Endodermal cell (in vitro differentiated cells): ENCODE measurements at regions not wholly inside any gene's neighbourhood (a gene's known extent, or its start where the extent isn't known, plus 50 kb on each side); places are given as distances from the start of the nearest gene placed in this dataset.

Experiments
- DNase-seq: peaks from one replicate; pipeline ENCODE4 v3.0.0-alpha.2; 2017
- H3K27ac ChIP-seq: 2 replicates; pipeline ENCODE4 v1.5.1; 2013; ENCODE audit warnings: mild to moderate bottlenecking, low read depth, low read length, moderate library complexity
- H3K27me3 ChIP-seq: 2 replicates; pipeline ENCODE4 v1.6.1; 2013; ENCODE audit warnings: mild to moderate bottlenecking, low read length, moderate library complexity; ENCODE audit not compliant: insufficient read depth, control insufficient read depth, poor library complexity, severe bottlenecking
- H3K36me3 ChIP-seq: 2 replicates; pipeline ENCODE4 v1.7.0; 2013; ENCODE audit warnings: mild to moderate bottlenecking, low read length, moderate library complexity; ENCODE audit not compliant: control insufficient read depth, insufficient read depth
- H3K4me1 ChIP-seq: one replicate; pipeline ENCODE4 v1.7.0; 2013; ENCODE audit warnings: low read length; ENCODE audit not compliant: control insufficient read depth, insufficient read depth
- H3K4me3 ChIP-seq: 2 replicates; pipeline ENCODE4 v1.5.1; 2013; ENCODE audit warnings: mild to moderate bottlenecking, low read length, moderate library complexity
- H3K9ac ChIP-seq: 2 replicates; pipeline ENCODE4 v1.6.1; 2013; ENCODE audit warnings: mild to moderate bottlenecking, low read length, moderate library complexity; ENCODE audit not compliant: poor library complexity, severe bottlenecking; ENCODE audit errors: extremely low read depth
- H3K9me3 ChIP-seq: 2 replicates; pipeline ENCODE4 v1.6.1; 2013; ENCODE audit warnings: mild to moderate bottlenecking, low read length, moderate library complexity; ENCODE audit not compliant: control insufficient read depth
- H3K27ac Mint-ChIP-seq: 2 replicates; pipeline ENCODE4 v1.8.0; 2020; ENCODE audit warnings: mixed read lengths
- H3K27me3 Mint-ChIP-seq: 2 replicates; pipeline ENCODE4 v1.8.0; 2021; ENCODE audit warnings: mild to moderate bottlenecking, mixed read lengths; ENCODE audit not compliant: insufficient read depth
- H3K36me3 Mint-ChIP-seq: 2 replicates; pipeline ENCODE4 v1.8.0; 2020; ENCODE audit warnings: low read depth, mixed read lengths
- H3K4me1 Mint-ChIP-seq: 2 replicates; pipeline ENCODE4 v1.8.0; 2020; ENCODE audit warnings: mixed read lengths
- H3K4me3 Mint-ChIP-seq: 2 replicates; pipeline ENCODE4 v1.8.0; 2020; ENCODE audit warnings: mild to moderate bottlenecking, moderate library complexity, mixed read lengths
- H3K9me3 Mint-ChIP-seq: 2 replicates; pipeline ENCODE4 v1.8.0; 2020; ENCODE audit warnings: mild to moderate bottlenecking, mixed read lengths
- CTCF ChIP-seq: fragments of 200-600 bp; sonication (generic); conservative IDR thresholded peaks from 2 replicates; pipeline ENCODE4 v1.5.0; 2021; ENCODE audit warnings: antibody characterized with exemption, mild to moderate bottlenecking
- WGBS, 2 experiments: methylation state at CpG; one replicate each; pipeline versions ENCODE4 v1.1.5 to v1.1.7; 2013; ENCODE audit warnings: missing lambda C conversion rate in 2 of 2, mixed read lengths in 1 of 2; ENCODE audit not compliant: insufficient coverage in 1 of 2, insufficient read length in 1 of 2; 5-methylcytosine and 5-hydroxymethylcytosine counted together

GRCh38 chr10:91088300-91089140 lies 131.9 kb upstream of the PCGF5 start:
- H3K27ac ChIP-seq: no peak overlapping the region
- peaks cover 6% of the 10 kb centered on the region for H3K4me1 Mint-ChIP-seq
- H3K27ac Mint-ChIP-seq: no peak overlapping the region
- DNase-seq: no peak
- no peaks in the 10 kb centered on the region for H3K27me3 ChIP-seq
- peak; percentile 35 for TF ChIP-seq CTCF
- H3K9me3 Mint-ChIP-seq: peaks cover 22% of the 10 kb centered on the region
- 75 to 76% methylated on average over 5 to 7 of the region's 7 CpGs for WGBS, 2 experiments
- H3K27me3 Mint-ChIP-seq: peaks cover 4% of the 10 kb centered on the region
- no peak overlapping the region for H3K4me3 ChIP-seq
- no peak overlapping the region for H3K9ac ChIP-seq
- H3K4me1 ChIP-seq: no peaks in the 10 kb centered on the region
- H3K36me3 Mint-ChIP-seq: no peaks in the 10 kb centered on the region
- H3K4me3 Mint-ChIP-seq: no peak overlapping the region
- peaks cover 23% of the 10 kb centered on the region for H3K9me3 ChIP-seq
- no peaks in the 10 kb centered on the region for H3K36me3 ChIP-seq

DNA sequence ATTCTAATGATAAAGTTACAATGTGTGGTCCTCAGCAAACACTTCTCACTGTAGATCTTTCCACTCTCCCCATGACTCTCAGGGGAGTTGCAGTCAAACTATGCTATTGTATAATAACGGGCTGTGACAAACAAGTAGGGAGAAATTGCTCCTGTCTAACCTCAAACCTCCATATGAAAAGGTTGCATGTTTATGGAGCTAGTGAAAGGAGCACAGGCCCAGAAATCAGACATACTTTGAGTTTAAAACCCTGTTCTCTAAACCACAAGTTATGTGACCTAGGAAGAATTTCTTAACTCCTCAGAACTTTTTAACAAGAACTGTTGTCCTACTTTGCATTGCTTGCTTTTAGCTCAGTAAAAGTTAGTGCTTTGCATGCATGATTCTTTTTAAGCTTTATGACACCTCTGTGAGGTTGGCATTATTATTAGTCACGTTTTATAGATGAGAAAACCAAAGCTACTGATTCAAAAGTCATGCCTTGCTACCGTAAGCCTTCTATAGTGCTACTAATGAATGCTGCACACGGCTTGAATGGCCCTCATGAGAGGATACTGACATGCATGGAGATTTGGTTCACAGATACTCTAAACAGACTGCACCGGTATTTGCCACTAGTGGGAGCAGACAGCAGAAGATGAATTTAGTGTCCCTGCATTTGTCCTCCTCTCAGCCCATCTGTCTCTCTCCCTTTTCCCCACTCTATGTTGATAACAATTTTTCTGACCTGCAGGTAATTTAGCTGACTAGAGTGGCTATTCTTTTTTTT lies 129.5 kb upstream of the PCGF5 start:
- Mint-ChIP-seq H3K36me3 (no peaks in the 10 kb centered on the region), H3K27ac (no peak overlapping the region), H3K4me3 (no peak overlapping the region), H3K27me3 (peaks cover 16% of the 10 kb centered on the region), H3K4me1 (peaks cover 13% of the 10 kb centered on the region), H3K9me3 (peaks cover 41% of the 10 kb centered on the region)
- no peaks in the 10 kb centered on the region for H3K36me3 ChIP-seq
- peak; percentile 33 for TF ChIP-seq CTCF
- 74 to 88% methylated on average over 4 to 5 of the region's 5 CpGs for WGBS, 2 experiments
- no peak overlapping the region for H3K9ac ChIP-seq
- no peaks in the 10 kb centered on the region for H3K4me1 ChIP-seq
- no peak overlapping the region for H3K27ac ChIP-seq
- no peaks in the 10 kb centered on the region for H3K27me3 ChIP-seq
- H3K4me3 ChIP-seq: no peak overlapping the region
- peaks cover 41% of the 10 kb centered on the region for H3K9me3 ChIP-seq
- DNase-seq: no peak

DNA sequence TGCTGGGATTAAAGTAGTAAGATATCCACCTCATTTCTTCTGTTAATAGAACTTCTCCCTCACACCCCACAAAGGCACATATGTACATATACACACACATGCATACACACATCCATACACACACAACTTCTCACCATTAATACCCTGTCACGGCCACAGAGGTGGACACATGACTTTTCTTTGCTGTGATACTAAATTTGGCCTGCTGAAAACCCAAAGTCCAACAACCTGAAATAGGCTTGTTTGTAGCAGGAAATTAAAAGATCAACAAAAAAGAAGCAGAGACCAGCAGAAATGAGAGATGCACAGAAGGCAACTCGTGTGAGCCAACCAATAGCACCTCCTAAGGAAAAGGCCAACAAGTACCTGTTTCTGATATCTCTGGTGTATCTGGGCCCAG lies 128.7 kb upstream of the PCGF5 start:
- H3K4me3 ChIP-seq: no peak overlapping the region
- no peak for TF ChIP-seq CTCF
- no peaks in the 10 kb centered on the region for H3K36me3 ChIP-seq
- H3K9me3 Mint-ChIP-seq: peaks cover 49% of the 10 kb centered on the region
- H3K36me3 Mint-ChIP-seq: no peaks in the 10 kb centered on the region
- H3K27me3 Mint-ChIP-seq: peaks cover 14% of the 10 kb centered on the region
- H3K4me3 Mint-ChIP-seq: no peak overlapping the region
- H3K9me3 ChIP-seq: peaks cover 50% of the 10 kb centered on the region
- no peak for DNase-seq
- no peak overlapping the region for H3K9ac ChIP-seq
- WGBS, 2 experiments: 90 to 94% methylated on average over 2 of the region's 2 CpGs
- H3K27me3 ChIP-seq: no peaks in the 10 kb centered on the region
- no peak overlapping the region for H3K27ac ChIP-seq
- peaks cover 13% of the 10 kb centered on the region for H3K4me1 Mint-ChIP-seq
- H3K27ac Mint-ChIP-seq: no peak overlapping the region
- H3K4me1 ChIP-seq: no peaks in the 10 kb centered on the region
